Endodermal cell (in vitro differentiated cells): ENCODE measurements at regions not wholly inside any gene's neighbourhood (a gene's known extent, or its start where the extent isn't known, plus 50 kb on each side); places are given as distances from the start of the nearest gene placed in this dataset.

ENCODE experiments used
- DNase-seq: peaks from one replicate; pipeline ENCODE4 v3.0.0-alpha.2; 2017
- H3K27ac ChIP-seq: 2 replicates; pipeline ENCODE4 v1.5.1; 2013; ENCODE audit warnings: mild to moderate bottlenecking, low read depth, low read length, moderate library complexity
- H3K27me3 ChIP-seq: 2 replicates; pipeline ENCODE4 v1.6.1; 2013; ENCODE audit warnings: mild to moderate bottlenecking, low read length, moderate library complexity; ENCODE audit not compliant: insufficient read depth, control insufficient read depth, poor library complexity, severe bottlenecking
- H3K36me3 ChIP-seq: 2 replicates; pipeline ENCODE4 v1.7.0; 2013; ENCODE audit warnings: mild to moderate bottlenecking, low read length, moderate library complexity; ENCODE audit not compliant: control insufficient read depth, insufficient read depth
- H3K4me1 ChIP-seq: one replicate; pipeline ENCODE4 v1.7.0; 2013; ENCODE audit warnings: low read length; ENCODE audit not compliant: control insufficient read depth, insufficient read depth
- H3K4me3 ChIP-seq: 2 replicates; pipeline ENCODE4 v1.5.1; 2013; ENCODE audit warnings: mild to moderate bottlenecking, low read length, moderate library complexity
- H3K9ac ChIP-seq: 2 replicates; pipeline ENCODE4 v1.6.1; 2013; ENCODE audit warnings: mild to moderate bottlenecking, low read length, moderate library complexity; ENCODE audit not compliant: poor library complexity, severe bottlenecking; ENCODE audit errors: extremely low read depth
- H3K9me3 ChIP-seq: 2 replicates; pipeline ENCODE4 v1.6.1; 2013; ENCODE audit warnings: mild to moderate bottlenecking, low read length, moderate library complexity; ENCODE audit not compliant: control insufficient read depth
- H3K27ac Mint-ChIP-seq: 2 replicates; pipeline ENCODE4 v1.8.0; 2020; ENCODE audit warnings: mixed read lengths
- H3K27me3 Mint-ChIP-seq: 2 replicates; pipeline ENCODE4 v1.8.0; 2021; ENCODE audit warnings: mild to moderate bottlenecking, mixed read lengths; ENCODE audit not compliant: insufficient read depth
- H3K36me3 Mint-ChIP-seq: 2 replicates; pipeline ENCODE4 v1.8.0; 2020; ENCODE audit warnings: low read depth, mixed read lengths
- H3K4me1 Mint-ChIP-seq: 2 replicates; pipeline ENCODE4 v1.8.0; 2020; ENCODE audit warnings: mixed read lengths
- H3K4me3 Mint-ChIP-seq: 2 replicates; pipeline ENCODE4 v1.8.0; 2020; ENCODE audit warnings: mild to moderate bottlenecking, moderate library complexity, mixed read lengths
- H3K9me3 Mint-ChIP-seq: 2 replicates; pipeline ENCODE4 v1.8.0; 2020; ENCODE audit warnings: mild to moderate bottlenecking, mixed read lengths
- CTCF ChIP-seq: fragments of 200-600 bp; sonication (generic); conservative IDR thresholded peaks from 2 replicates; pipeline ENCODE4 v1.5.0; 2021; ENCODE audit warnings: antibody characterized with exemption, mild to moderate bottlenecking
- WGBS, 2 experiments: methylation state at CpG; one replicate each; pipeline versions ENCODE4 v1.1.5 to v1.1.7; 2013; ENCODE audit warnings: missing lambda C conversion rate in 2 of 2, mixed read lengths in 1 of 2; ENCODE audit not compliant: insufficient coverage in 1 of 2, insufficient read length in 1 of 2; 5-methylcytosine and 5-hydroxymethylcytosine counted together

- Mint-ChIP-seq H3K27me3 (no peaks in the 10 kb centered on the region), H3K4me1 (no peaks in the 10 kb centered on the region), H3K36me3 (no peaks in the 10 kb centered on the region), H3K9me3 (no peaks in the 10 kb centered on the region), H3K27ac (no peak overlapping the region), H3K4me3 (peak overlapping the region; percentile 66)
- Histone ChIP-seq H3K9me3 (no peaks in the 10 kb centered on the region), H3K9ac (no peak overlapping the region), H3K4me3 (no peak overlapping the region), H3K27me3 (no peaks in the 10 kb centered on the region), H3K4me1 (no peaks in the 10 kb centered on the region), H3K27ac (no peak overlapping the region), H3K36me3 (no peaks in the 10 kb centered on the region)
- no peak for TF ChIP-seq CTCF
- no peak for DNase-seq
- WGBS, 2 experiments = 95 to 96% methylated on average over 3 to 7 of the region's 7 CpGs
Observed at GRCh38 chr2:129319422-129319717, 660.1 kb upstream of the RAB6C start.

- Histone ChIP-seq H3K27ac (no peak overlapping the region), H3K9me3 (no peaks in the 10 kb centered on the region), H3K27me3 (no peaks in the 10 kb centered on the region), H3K9ac (no peak overlapping the region), H3K4me1 (no peaks in the 10 kb centered on the region), H3K36me3 (no peaks in the 10 kb centered on the region), H3K4me3 (no peak overlapping the region)
- Mint-ChIP-seq H3K36me3 (no peaks in the 10 kb centered on the region), H3K4me1 (no peaks in the 10 kb centered on the region), H3K9me3 (no peaks in the 10 kb centered on the region), H3K27me3 (no peaks in the 10 kb centered on the region), H3K4me3 (no peak overlapping the region), H3K27ac (no peak overlapping the region)
- no peak for TF ChIP-seq CTCF
- 92% methylated on average over 4 of the region's 4 CpGs; no CpG with 5 or more reads in 1 of the 2 experiments for WGBS, 2 experiments
- DNase-seq = no peak
Observed at GRCh38 chr2:129320288-129320687, 659.2 kb upstream of the RAB6C start.

GRCh38 chr2:129324349-129324748 lies 655.1 kb upstream of the RAB6C start:
- Histone ChIP-seq H3K27ac (no peak overlapping the region), H3K4me1 (no peaks in the 10 kb centered on the region), H3K4me3 (no peak overlapping the region), H3K9ac (no peak overlapping the region), H3K9me3 (no peaks in the 10 kb centered on the region), H3K36me3 (no peaks in the 10 kb centered on the region), H3K27me3 (no peaks in the 10 kb centered on the region)
- Mint-ChIP-seq H3K27me3 (no peaks in the 10 kb centered on the region), H3K27ac (no peak overlapping the region), H3K9me3 (peaks cover 5% of the 10 kb centered on the region), H3K36me3 (no peaks in the 10 kb centered on the region), H3K4me3 (no peak overlapping the region), H3K4me1 (no peaks in the 10 kb centered on the region)
- no peak for TF ChIP-seq CTCF
- no peak for DNase-seq
- 86 to 100% methylated on average over 1 to 2 of the region's 2 CpGs for whole genome bisulfite sequencing, 2 experiments
